Adipocyte (in vitro differentiated cells): ENCODE measurements at regions not wholly inside any gene's neighbourhood (a gene's known extent, or its start where the extent isn't known, plus 50 kb on each side); places are given as distances from the start of the nearest gene placed in this dataset.
"Not testable (repeated sequence)": the region's sequence is repeated elsewhere in the genome, so short reads cannot be mapped to it uniquely, and the experiment has no call there.

Experiments used
- DNase-seq: peaks from one replicate; pipeline ENCODE4 v3.0.0-alpha.2; 2015; ENCODE audit warnings: low read depth
- H3K27me3 ChIP-seq: replicated peaks from 2 replicates; pipeline ENCODE4 v1.7.0; 2013; ENCODE audit warnings: mild to moderate bottlenecking, low read length, moderate library complexity; ENCODE audit not compliant: control insufficient read depth, insufficient read depth
- H3K36me3 ChIP-seq: 2 replicates; pipeline ENCODE4 v1.7.0; 2013; ENCODE audit warnings: low read length, mild to moderate bottlenecking, moderate library complexity; ENCODE audit not compliant: control insufficient read depth, insufficient read depth, severe bottlenecking
- H3K4me1 ChIP-seq: 2 replicates; pipeline ENCODE4 v1.7.0; 2013; ENCODE audit warnings: mild to moderate bottlenecking, low read length, moderate library complexity; ENCODE audit not compliant: control insufficient read depth, insufficient read depth
- H3K4me3 ChIP-seq: 2 replicates; pipeline ENCODE4 v1.7.0; 2013; ENCODE audit warnings: mild to moderate bottlenecking, low read length, moderate library complexity
- H3K9ac ChIP-seq: 2 replicates; pipeline ENCODE4 v1.7.0; 2013; ENCODE audit warnings: mild to moderate bottlenecking, low read length, moderate library complexity
- H3K9me3 ChIP-seq: 2 replicates; pipeline ENCODE4 v1.7.0; 2013; ENCODE audit warnings: mild to moderate bottlenecking, low read length, moderate library complexity; ENCODE audit not compliant: control insufficient read depth

DNA sequence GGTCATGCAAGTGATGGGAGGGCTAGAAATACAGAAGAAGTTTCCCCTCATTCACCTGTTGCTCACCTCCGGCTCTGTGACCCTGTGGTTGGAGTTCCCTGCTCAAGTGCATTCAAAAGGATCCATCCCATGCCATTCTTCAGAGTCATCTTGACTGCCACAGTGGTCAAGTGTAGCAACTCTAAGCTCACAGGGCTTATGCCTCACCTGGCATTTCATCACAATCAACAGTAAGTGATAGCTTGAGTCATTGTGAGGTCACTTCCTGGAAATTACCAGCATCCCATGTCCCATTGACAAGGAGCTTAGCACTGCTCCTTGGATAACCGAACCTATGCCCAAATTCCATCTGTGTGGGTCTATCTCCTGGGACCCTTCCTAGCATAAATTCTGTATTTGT is 55.6 kb downstream of the OR4C45 start:
- H3K36me3 ChIP-seq, result no peaks in the 10 kb centered on the region
- no peak overlapping the region for H3K4me3 ChIP-seq
- no peak overlapping the region for H3K9ac ChIP-seq
- no peaks in the 10 kb centered on the region for H3K27me3 ChIP-seq
- no peaks in the 10 kb centered on the region for H3K9me3 ChIP-seq
- DNase-seq, result no peak
- no peaks in the 10 kb centered on the region for H3K4me1 ChIP-seq

DNA sequence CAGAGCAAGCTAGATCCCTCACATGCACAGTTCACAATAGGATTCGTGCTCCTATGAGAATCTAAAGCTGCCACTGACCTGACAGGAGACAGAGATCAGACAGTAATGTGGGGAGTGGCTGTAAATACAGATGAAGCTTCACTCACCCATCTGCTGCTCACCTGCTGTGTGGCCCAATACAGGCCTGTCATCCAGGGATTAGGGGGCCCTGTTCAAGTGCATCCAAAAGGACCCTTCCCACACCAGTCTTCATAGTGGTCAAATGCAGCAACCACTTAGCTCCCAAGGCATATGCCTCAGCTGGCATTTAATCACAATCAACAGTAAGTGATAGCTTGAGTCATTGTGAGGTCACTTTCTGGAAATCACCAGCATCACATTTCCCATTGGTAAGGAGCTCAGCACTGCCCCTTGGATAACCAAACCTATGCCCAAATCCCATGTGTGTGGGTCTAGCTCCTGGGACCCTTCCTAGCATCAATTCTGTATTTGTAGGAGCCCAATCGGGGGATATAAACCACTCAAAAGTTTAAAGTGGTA is 65.6 kb downstream of the OR4C45 start:
- H3K9ac ChIP-seq, result no peak overlapping the region
- no peak for DNase-seq
- no peaks in the 10 kb centered on the region for H3K9me3 ChIP-seq
- no peak overlapping the region for H3K4me3 ChIP-seq
- no peaks in the 10 kb centered on the region for H3K36me3 ChIP-seq
- H3K27me3 ChIP-seq, result no peaks in the 10 kb centered on the region
- H3K4me1 ChIP-seq, result peaks cover 7% of the 10 kb centered on the region

- H3K4me3 ChIP-seq, result no peak overlapping the region
- H3K9me3 ChIP-seq, result no peaks in the 10 kb centered on the region
- H3K27me3 ChIP-seq, result no peaks in the 10 kb centered on the region
- H3K4me1 ChIP-seq, result peaks cover 7% of the 10 kb centered on the region
- no peak for DNase-seq
- H3K9ac ChIP-seq, result no peak overlapping the region
- no peaks in the 10 kb centered on the region for H3K36me3 ChIP-seq
These were observed 70.2 kb downstream of the OR4C45 start for GRCh38 chr11:50102916-50103315.

- not testable (repeated sequence) for H3K4me1 ChIP-seq, H3K9ac ChIP-seq, H3K4me3 ChIP-seq, H3K36me3 ChIP-seq, H3K27me3 ChIP-seq, DNase-seq, H3K9me3 ChIP-seq
These were observed 108.0 kb downstream of the OR4C45 start for GRCh38 chr11:50140686-50141085.

GRCh38 chr11:50146308-50146707 is 113.6 kb downstream of the OR4C45 start:
- not testable (repeated sequence) for H3K36me3 ChIP-seq, H3K9me3 ChIP-seq, DNase-seq, H3K27me3 ChIP-seq, H3K4me3 ChIP-seq, H3K9ac ChIP-seq
- peaks cover 10% of the 10 kb centered on the region for H3K4me1 ChIP-seq

GRCh38 chr11:50147946-50148345 is 115.3 kb downstream of the OR4C45 start:
- DNase-seq, H3K4me3 ChIP-seq, H3K27me3 ChIP-seq, H3K9ac ChIP-seq, H3K9me3 ChIP-seq, H3K36me3 ChIP-seq: not testable (repeated sequence)
- peaks cover 10% of the 10 kb centered on the region for H3K4me1 ChIP-seq

DNA sequence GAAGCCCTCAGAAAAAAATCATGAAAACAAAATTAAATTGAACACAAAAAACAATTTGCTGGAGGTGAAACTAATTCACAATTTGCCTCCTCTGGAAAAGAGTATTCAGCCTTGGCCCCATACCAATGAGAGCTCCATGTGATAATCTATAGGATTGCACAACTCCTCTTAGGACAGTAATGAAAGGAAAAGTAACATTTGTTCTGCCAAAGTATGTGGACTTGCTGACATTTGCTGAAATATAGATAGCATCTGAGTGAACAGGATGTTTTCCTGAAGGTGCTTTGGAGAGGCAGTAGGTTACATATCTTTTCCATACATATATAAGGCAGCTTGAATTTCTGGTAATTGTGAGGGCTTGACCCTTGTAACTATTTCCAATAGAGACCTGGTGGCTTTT is 122.8 kb downstream of the OR4C45 start:
- Histone ChIP-seq H3K4me3 (no peak overlapping the region), H3K36me3 (no peaks in the 10 kb centered on the region), H3K9ac (no peak overlapping the region), H3K27me3 (no peaks in the 10 kb centered on the region), H3K9me3 (peaks cover 12% of the 10 kb centered on the region), H3K4me1 (peaks cover 7% of the 10 kb centered on the region)
- no peak for DNase-seq

DNA sequence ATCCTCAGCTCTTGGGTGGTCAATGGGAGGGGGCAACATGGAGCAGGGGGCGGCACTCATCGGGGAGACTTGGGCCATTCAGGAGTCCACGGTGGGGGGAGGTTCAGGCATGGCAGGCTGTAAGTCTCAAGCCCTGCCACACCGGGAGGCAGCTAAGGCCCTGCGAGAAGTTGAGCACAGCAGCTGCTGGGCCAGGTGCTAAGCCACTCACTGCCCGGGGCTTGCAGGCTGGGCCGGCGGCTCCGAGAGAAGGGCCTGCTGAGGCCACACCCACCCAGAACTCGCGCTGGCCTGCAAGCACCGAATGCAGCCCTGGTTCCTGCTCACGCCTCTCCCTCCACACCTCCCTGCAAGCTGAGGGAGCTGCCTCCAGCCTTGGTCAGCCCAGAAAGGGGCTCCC is 131.4 kb downstream of the OR4C45 start:
- Histone ChIP-seq H3K9me3 (peaks cover 6% of the 10 kb centered on the region), H3K9ac (no peak overlapping the region), H3K4me3 (no peak overlapping the region), H3K36me3 (no peaks in the 10 kb centered on the region), H3K4me1 (no peaks in the 10 kb centered on the region), H3K27me3 (no peaks in the 10 kb centered on the region)
- no peak for DNase-seq

DNA sequence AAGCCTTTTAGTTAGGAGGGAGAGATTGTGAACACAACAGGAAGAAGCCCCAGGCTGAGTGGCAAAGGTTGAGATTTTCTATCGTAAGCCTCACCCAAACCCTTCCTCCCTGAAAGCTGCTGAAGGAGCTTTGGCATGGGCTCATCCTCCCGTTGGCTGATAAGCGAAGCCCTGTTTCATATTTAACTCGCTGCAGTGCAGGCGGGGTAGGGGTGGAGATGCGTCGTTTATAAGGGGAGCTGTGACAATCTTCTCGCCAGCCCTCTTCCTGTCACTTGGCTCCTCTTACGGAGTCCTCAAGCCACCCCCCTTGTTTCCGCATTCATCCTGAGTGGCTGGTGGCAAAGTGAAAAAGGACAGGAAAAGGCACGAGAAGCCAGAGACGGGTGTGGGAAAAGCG is 137.0 kb downstream of the OR4C45 start:
- no peaks in the 10 kb centered on the region for H3K27me3 ChIP-seq
- peaks cover 11% of the 10 kb centered on the region for H3K4me1 ChIP-seq
- no peak overlapping the region for H3K9ac ChIP-seq
- no peak for DNase-seq
- no peaks in the 10 kb centered on the region for H3K9me3 ChIP-seq
- H3K36me3 ChIP-seq, result no peaks in the 10 kb centered on the region
- no peak overlapping the region for H3K4me3 ChIP-seq

- no peak for DNase-seq
- Histone ChIP-seq H3K36me3 (no peaks in the 10 kb centered on the region), H3K27me3 (no peaks in the 10 kb centered on the region), H3K4me1 (peaks cover 16% of the 10 kb centered on the region), H3K4me3 (no peak overlapping the region), H3K9me3 (no peaks in the 10 kb centered on the region), H3K9ac (no peak overlapping the region)
These were observed 137.4 kb downstream of the OR4C45 start for GRCh38 chr11:50170115-50170514.

DNA sequence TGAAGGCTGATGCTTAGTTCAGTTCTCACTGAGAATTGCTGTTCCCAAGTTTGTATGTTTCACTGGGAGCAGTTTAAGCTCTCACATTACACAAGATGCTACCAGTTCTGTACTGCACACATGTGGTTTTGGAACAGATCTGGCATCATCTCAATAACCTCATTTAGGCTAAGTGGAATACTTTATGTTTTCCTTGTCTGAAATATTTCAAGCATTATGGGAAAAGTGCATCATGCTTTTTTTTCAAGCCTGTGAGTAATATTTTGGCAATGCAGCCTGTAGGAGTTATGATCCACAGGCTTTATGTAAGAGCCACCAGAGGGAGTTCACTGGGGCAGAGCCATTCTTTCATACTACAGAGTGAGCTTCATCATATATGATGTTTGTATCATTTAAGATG is 141.5 kb downstream of the OR4C45 start:
- Histone ChIP-seq H3K9me3 (no peaks in the 10 kb centered on the region), H3K36me3 (no peaks in the 10 kb centered on the region), H3K9ac (no peak overlapping the region), H3K27me3 (no peaks in the 10 kb centered on the region), H3K4me3 (no peak overlapping the region), H3K4me1 (peaks cover 17% of the 10 kb centered on the region)
- DNase-seq, result peak; percentile 57

GRCh38 chr11:50174975-50175374 is 142.3 kb downstream of the OR4C45 start:
- Histone ChIP-seq H3K9ac (no peak overlapping the region), H3K27me3 (no peaks in the 10 kb centered on the region), H3K4me1 (peaks cover 17% of the 10 kb centered on the region), H3K36me3 (no peaks in the 10 kb centered on the region), H3K9me3 (no peaks in the 10 kb centered on the region), H3K4me3 (no peak overlapping the region)
- DNase-seq, result no peak
